CD14-positive monocyte (primary cell): ENCODE measurements at regions not wholly inside any gene's neighbourhood (a gene's known extent, or its start where the extent isn't known, plus 50 kb on each side); places are given as distances from the start of the nearest gene placed in this dataset.
"Not testable (repeated sequence)": the region's sequence is repeated elsewhere in the genome, so short reads cannot be mapped to it uniquely, and the experiment has no call there.

Experiments used
- DNase-seq, 3 donors: peaks; one replicate each; pipeline ENCODE4 v3.0.0-alpha.2; 2011 to 2022
- H2AFZ ChIP-seq: 2 replicates; pipeline ENCODE4 v1.6.0; 2012; ENCODE audit warnings: mild to moderate bottlenecking, low read depth, low read length, inconsistent platforms; ENCODE audit not compliant: insufficient read depth, poor library complexity, severe bottlenecking
- H3K27ac ChIP-seq, 2 donors: 1 replicate in 1 of 2; 2 replicates in 1 of 2; pipeline ENCODE4 v1.5.1; 2012 to 2013; ENCODE audit warnings: low read length in 2 of 2, control low read depth in 1 of 2, inconsistent platforms in 1 of 2, low read depth in 1 of 2, mild to moderate bottlenecking in 1 of 2
- H3K27me3 ChIP-seq, 2 donors: one replicate each; pipeline versions ENCODE4 v1.6.0 to v1.6.1; 2011 to 2013; ENCODE audit warnings: low read length in 2 of 2; ENCODE audit not compliant: control insufficient read depth in 2 of 2, insufficient read depth in 2 of 2
- H3K36me3 ChIP-seq, 2 donors: replicated peaks in 1 of 2; 1 replicate in 1 of 2; 2 replicates in 1 of 2; pipeline versions ENCODE4 v1.5.1 to v1.6.1; 2012 to 2013; ENCODE audit warnings: low read length in 2 of 2, control low read depth in 1 of 2, inconsistent platforms in 1 of 2, mild to moderate bottlenecking in 1 of 2; ENCODE audit not compliant: insufficient read depth in 2 of 2, control insufficient read depth in 1 of 2
- H3K4me1 ChIP-seq, 2 donors: 1 replicate in 1 of 2; 2 replicates in 1 of 2; pipeline versions ENCODE4 v1.5.1 to v1.6.1; 2012 to 2013; ENCODE audit warnings: low read length in 2 of 2, control low read depth in 1 of 2, inconsistent platforms in 1 of 2, mild to moderate bottlenecking in 1 of 2, moderate library complexity in 1 of 2; ENCODE audit not compliant: insufficient read depth in 2 of 2, control insufficient read depth in 1 of 2
- H3K4me2 ChIP-seq: replicated peaks from 2 replicates; pipeline ENCODE3; 2012; ENCODE audit warnings: low read length, moderate library complexity, mild to moderate bottlenecking; ENCODE audit not compliant: poor library complexity, severe bottlenecking; ENCODE audit errors: extremely low read depth
- H3K4me3 ChIP-seq, 3 experiments: fragments of 200-600 bp in 1 of 3; sonication (generic) in 1 of 3; replicated peaks in 1 of 3; 1 replicate in 2 of 3; 2 replicates in 1 of 3; pipeline ENCODE4 v1.5.1; 2011 to 2013; ENCODE audit warnings: low read length in 3 of 3, mild to moderate bottlenecking in 3 of 3, control low read depth in 2 of 3, low read depth in 2 of 3, inconsistent platforms in 1 of 3, moderate library complexity in 1 of 3
- H3K79me2 ChIP-seq: 2 replicates; pipeline ENCODE4 v1.6.0; 2012; ENCODE audit warnings: mild to moderate bottlenecking, control low read depth, inconsistent platforms, low read length, moderate library complexity; ENCODE audit not compliant: insufficient read depth
- H3K9ac ChIP-seq: 2 replicates; pipeline ENCODE4 v1.6.0; 2017; ENCODE audit warnings: low read length, mild to moderate bottlenecking; ENCODE audit not compliant: insufficient read depth, poor library complexity, severe bottlenecking
- H3K9me3 ChIP-seq, 2 donors: replicated peaks in 1 of 2; 1 replicate in 1 of 2; 2 replicates in 1 of 2; pipeline versions ENCODE4 v1.5.1 to v1.6.1; 2012 to 2013; ENCODE audit warnings: low read length in 2 of 2, control low read depth in 1 of 2; ENCODE audit not compliant: control insufficient read depth in 1 of 2, insufficient read depth in 1 of 2
- H4K20me1 ChIP-seq: 2 replicates; pipeline ENCODE4 v1.6.0; 2012; ENCODE audit warnings: mild to moderate bottlenecking, low read length, control low read depth, moderate library complexity; ENCODE audit not compliant: insufficient read depth
- H3K27ac Mint-ChIP-seq, 7 donors: one replicate each; pipeline ENCODE4 v1.8.0; 2020; ENCODE audit warnings: mild to moderate bottlenecking in 7 of 7, mixed read lengths in 7 of 7, moderate library complexity in 6 of 7, inconsistent platforms in 2 of 7
- H3K27me3 Mint-ChIP-seq, 3 donors: one replicate each; pipeline ENCODE4 v1.8.0; 2021 to 2022; ENCODE audit warnings: low read depth in 3 of 3, mild to moderate bottlenecking in 3 of 3, mixed read lengths in 3 of 3, moderate library complexity in 3 of 3, inconsistent platforms in 1 of 3
- H3K36me3 Mint-ChIP-seq, 2 donors: one replicate each; pipeline ENCODE4 v1.8.0; 2020; ENCODE audit warnings: mixed read lengths in 2 of 2, inconsistent platforms in 1 of 2, mild to moderate bottlenecking in 1 of 2
- H3K4me1 Mint-ChIP-seq: one replicate; pipeline ENCODE4 v1.8.0; 2020; ENCODE audit warnings: mild to moderate bottlenecking, mixed read lengths
- H3K4me3 Mint-ChIP-seq, 2 donors: one replicate each; pipeline ENCODE4 v1.8.0; 2020; ENCODE audit warnings: mild to moderate bottlenecking in 2 of 2, mixed read lengths in 2 of 2, moderate library complexity in 1 of 2
- H3K9me3 Mint-ChIP-seq, 7 donors: one replicate each; pipeline ENCODE4 v1.8.0; 2020 to 2022; ENCODE audit warnings: mixed read lengths in 7 of 7, mild to moderate bottlenecking in 6 of 7, moderate library complexity in 6 of 7, inconsistent platforms in 2 of 7
- CTCF ChIP-seq: fragments of 200-600 bp; IDR thresholded peaks from one replicate; pipeline ENCODE4 v1.8.0; 2022; ENCODE audit warnings: antibody characterized with exemption, mild to moderate bottlenecking
- WGBS: methylation state at CpG from one replicate; pipeline ENCODE4 v1.1.5; 2013; ENCODE audit warnings: missing lambda C conversion rate; ENCODE audit not compliant: insufficient coverage; 5-methylcytosine and 5-hydroxymethylcytosine counted together
- intact Hi-C, 2 donors: fragments of 100-400 bp; cut with micrococcal nuclease; formaldehyde crosslinking; loops; one replicate each; pipeline versions ENCODE4 v1.15.0 to v1.15.1; 2023

GRCh38 chr1:173344034-173344743 is 132.9 kb upstream of the PRDX6 start:
- no peak overlapping the region for H3K27ac Mint-ChIP-seq
- H3K27me3 Mint-ChIP-seq = no peaks in the 10 kb centered on the region
- Histone ChIP-seq H3K4me1 (no peaks in the 10 kb centered on the region), H3K9me3 (no peaks in the 10 kb centered on the region), H3K36me3 (no peaks in the 10 kb centered on the region), H3K27me3 (no peaks in the 10 kb centered on the region), H3K4me3 (no peak overlapping the region), H3K79me2 (no peaks in the 10 kb centered on the region), H3K4me2 (no peak overlapping the region), H4K20me1 (no peaks in the 10 kb centered on the region), H2AFZ (no peak overlapping the region), H3K27ac (no peak overlapping the region), H3K9ac (no peak overlapping the region)
- H3K4me3 Mint-ChIP-seq = no peak overlapping the region
- peaks cover 0 to 14% (median 5%) of the 10 kb centered on the region in 7 donors for H3K9me3 Mint-ChIP-seq
- DNase-seq = no peak
- H3K36me3 Mint-ChIP-seq = no peaks in the 10 kb centered on the region
- no peaks in the 10 kb centered on the region for H3K4me1 Mint-ChIP-seq
- no peak for TF ChIP-seq CTCF
- no CpG with 5 or more reads among the region's 4 CpGs for WGBS
- intact Hi-C loops = no loop called here

GRCh38 chr1:173347282-173347818 is 129.8 kb upstream of the PRDX6 start:
- H3K27me3 ChIP-seq = no peaks in the 10 kb centered on the region
- no peaks in the 10 kb centered on the region for H4K20me1 ChIP-seq
- Mint-ChIP-seq H3K27me3 (no peaks in the 10 kb centered on the region), H3K36me3 (peaks cover 0 to 1% of the 10 kb centered on the region in 2 donors), H3K4me3 (no peak overlapping the region), H3K27ac (no peak overlapping the region), H3K9me3 (peaks cover 7 to 22% (median 11%) of the 10 kb centered on the region in 7 donors), H3K4me1 (no peaks in the 10 kb centered on the region)
- 80% methylated on average over 1 of the region's 1 CpG for WGBS
- no peak overlapping the region for H3K4me3 ChIP-seq
- peaks cover 8 to 14% of the 10 kb centered on the region in 2 donors for H3K9me3 ChIP-seq
- H3K9ac ChIP-seq = no peak overlapping the region
- no peak for DNase-seq
- no peak overlapping the region for H3K4me2 ChIP-seq
- no peak overlapping the region for H2AFZ ChIP-seq
- no peak overlapping the region for H3K27ac ChIP-seq
- H3K79me2 ChIP-seq = no peaks in the 10 kb centered on the region
- H3K4me1 ChIP-seq = no peaks in the 10 kb centered on the region
- intact Hi-C loops = no loop called here
- H3K36me3 ChIP-seq = no peaks in the 10 kb centered on the region
- no peak for TF ChIP-seq CTCF

GRCh38 chr1:173352635-173353034 is 124.5 kb upstream of the PRDX6 start:
- H3K27me3 ChIP-seq, H3K4me1 ChIP-seq, H3K4me2 ChIP-seq, H3K4me3 ChIP-seq, H3K4me1 Mint-ChIP-seq, H3K36me3 ChIP-seq, DNase-seq, intact Hi-C loops, H4K20me1 ChIP-seq, H3K27ac Mint-ChIP-seq, H3K9ac ChIP-seq, H3K79me2 ChIP-seq, H2AFZ ChIP-seq, H3K4me3 Mint-ChIP-seq, H3K27me3 Mint-ChIP-seq, H3K36me3 Mint-ChIP-seq, H3K27ac ChIP-seq: not testable (repeated sequence)
- WGBS = 100% methylated on average over 1 of the region's 4 CpGs
- peaks cover 17 to 41% (median 28%) of the 10 kb centered on the region in 7 donors for H3K9me3 Mint-ChIP-seq
- H3K9me3 ChIP-seq = peaks cover 17 to 21% of the 10 kb centered on the region in 2 donors
